Activated CD8-positive, alpha-beta T cell treated with anti-CD3 and anti-CD28 coated beads for 36 hours (primary cell): ENCODE measurements at regions not wholly inside any gene's neighbourhood (a gene's known extent, or its start where the extent isn't known, plus 50 kb on each side); places are given as distances from the start of the nearest gene placed in this dataset.
"Not testable (repeated sequence)": the region's sequence is repeated elsewhere in the genome, so short reads cannot be mapped to it uniquely, and the experiment has no call there.

ENCODE experiments used
- ATAC-seq: fragments of 200-7000 bp; cut with Tn5 transposase; one replicate; pipeline ENCODE4 v1.10.0; 2021; ENCODE audit warnings: mild to moderate bottlenecking, moderate library complexity
- CTCF ChIA-PET: fragments of 350-600 bp; sonication (Branson Sonifier 250); formaldehyde crosslinking; loops from one replicate; lab custom pipeline; 2021; ENCODE audit warnings: antibody characterized with exemption; lab: Charles Lee
- POLR2A ChIA-PET: fragments of 350-600 bp; sonication (Branson Sonifier 250); formaldehyde crosslinking; loops from one replicate; lab custom pipeline; 2021; ENCODE audit warnings: antibody characterized with exemption; lab: Charles Lee
- DNase-seq: peaks from one replicate; pipeline ENCODE4 v3.0.0-alpha.2; 2020
- H3K27ac Mint-ChIP-seq: one replicate; pipeline ENCODE4 v1.8.0; 2021; ENCODE audit warnings: mild to moderate bottlenecking, mixed read lengths
- H3K27me3 Mint-ChIP-seq: one replicate; pipeline ENCODE4 v1.8.0; 2021; ENCODE audit warnings: mixed read lengths
- H3K36me3 Mint-ChIP-seq: one replicate; pipeline ENCODE4 v1.8.0; 2021; ENCODE audit warnings: low read depth, mixed read lengths
- H3K4me1 Mint-ChIP-seq: one replicate; pipeline ENCODE4 v1.8.0; 2021; ENCODE audit warnings: low read depth, mixed read lengths
- H3K4me3 Mint-ChIP-seq: one replicate; pipeline ENCODE4 v1.8.0; 2021; ENCODE audit warnings: mild to moderate bottlenecking, moderate library complexity, mixed read lengths
- H3K9me3 Mint-ChIP-seq: one replicate; pipeline ENCODE4 v1.8.0; 2021; ENCODE audit warnings: mixed read lengths
- intact Hi-C: fragments of 100-400 bp; cut with micrococcal nuclease; formaldehyde crosslinking; loops from one replicate; pipeline ENCODE4 v1.10.0; 2022
- TF ChIP-seq, protein P1 (sequence below): fragments of 200-600 bp; IDR thresholded peaks from one replicate; pipeline ENCODE4 v1.8.0; 2022; ENCODE audit warnings: antibody characterized with exemption, mild to moderate bottlenecking

- Mint-ChIP-seq H3K9me3 (peaks cover 21% of the 10 kb centered on the region), H3K4me1 (no peaks in the 10 kb centered on the region), H3K4me3 (no peak overlapping the region), H3K36me3 (peaks cover 5% of the 10 kb centered on the region), H3K27ac (no peak overlapping the region), H3K27me3 (peaks cover 3% of the 10 kb centered on the region)
- intact Hi-C loops = no loop called here
- no peak for ATAC-seq
- ChIA-PET CTCF (interaction anchor here (3.1 kb wide), 1 partner anchor 157 kb away, joined by 7 read pairs; no protein-coding TSS in a partner anchor), POLR2A (no interaction called here)
- TF ChIP-seq, protein P1, sequence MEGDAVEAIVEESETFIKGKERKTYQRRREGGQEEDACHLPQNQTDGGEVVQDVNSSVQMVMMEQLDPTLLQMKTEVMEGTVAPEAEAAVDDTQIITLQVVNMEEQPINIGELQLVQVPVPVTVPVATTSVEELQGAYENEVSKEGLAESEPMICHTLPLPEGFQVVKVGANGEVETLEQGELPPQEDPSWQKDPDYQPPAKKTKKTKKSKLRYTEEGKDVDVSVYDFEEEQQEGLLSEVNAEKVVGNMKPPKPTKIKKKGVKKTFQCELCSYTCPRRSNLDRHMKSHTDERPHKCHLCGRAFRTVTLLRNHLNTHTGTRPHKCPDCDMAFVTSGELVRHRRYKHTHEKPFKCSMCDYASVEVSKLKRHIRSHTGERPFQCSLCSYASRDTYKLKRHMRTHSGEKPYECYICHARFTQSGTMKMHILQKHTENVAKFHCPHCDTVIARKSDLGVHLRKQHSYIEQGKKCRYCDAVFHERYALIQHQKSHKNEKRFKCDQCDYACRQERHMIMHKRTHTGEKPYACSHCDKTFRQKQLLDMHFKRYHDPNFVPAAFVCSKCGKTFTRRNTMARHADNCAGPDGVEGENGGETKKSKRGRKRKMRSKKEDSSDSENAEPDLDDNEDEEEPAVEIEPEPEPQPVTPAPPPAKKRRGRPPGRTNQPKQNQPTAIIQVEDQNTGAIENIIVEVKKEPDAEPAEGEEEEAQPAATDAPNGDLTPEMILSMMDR = no peak
- no peak for DNase-seq
Observed at GRCh38 chr2:238527565-238527964, 100.8 kb downstream of the ASB1 start.

GRCh38 chr2:238528953-238529781 lies 102.4 kb downstream of the ASB1 start:
- ATAC-seq (no peak), DNase-seq (no peak)
- intact Hi-C loops = no loop called here
- ChIA-PET POLR2A (interaction anchor here (1.0 kb wide), 1 partner anchor 47 kb away, joined by 3 read pairs; no protein-coding TSS in a partner anchor), CTCF (interaction anchor here (0.7 to 3.1 kb wide), 3 partner anchors 15 to 243 kb away, joined by 3 to 7 read pairs (median 3); no protein-coding TSS in a partner anchor)
- H3K27ac Mint-ChIP-seq = no peak overlapping the region
- peaks cover 3% of the 10 kb centered on the region for H3K27me3 Mint-ChIP-seq
- H3K4me1 Mint-ChIP-seq = no peaks in the 10 kb centered on the region
- peaks cover 5% of the 10 kb centered on the region for H3K36me3 Mint-ChIP-seq
- no peak overlapping the region for H3K4me3 Mint-ChIP-seq
- TF ChIP-seq, protein P1 = no peak
- peaks cover 21% of the 10 kb centered on the region for H3K9me3 Mint-ChIP-seq

- H3K36me3 Mint-ChIP-seq, H3K4me1 Mint-ChIP-seq, ATAC-seq, intact Hi-C loops, H3K4me3 Mint-ChIP-seq, H3K27ac Mint-ChIP-seq, DNase-seq, H3K27me3 Mint-ChIP-seq, POLR2A ChIA-PET, CTCF ChIA-PET: not testable (repeated sequence)
- peaks cover 21% of the 10 kb centered on the region for H3K9me3 Mint-ChIP-seq
Observed at GRCh38 chr2:238531017-238531645, 104.4 kb downstream of the ASB1 start.

- intact Hi-C loops, H3K4me1 Mint-ChIP-seq, H3K27ac Mint-ChIP-seq, CTCF ChIA-PET, POLR2A ChIA-PET, H3K4me3 Mint-ChIP-seq, ATAC-seq, H3K36me3 Mint-ChIP-seq, DNase-seq, H3K9me3 Mint-ChIP-seq: not testable (repeated sequence)
- peaks cover 24% of the 10 kb centered on the region for H3K27me3 Mint-ChIP-seq
Observed at GRCh38 chr2:238543732-238544131, 117.0 kb downstream of the ASB1 start.

DNA sequence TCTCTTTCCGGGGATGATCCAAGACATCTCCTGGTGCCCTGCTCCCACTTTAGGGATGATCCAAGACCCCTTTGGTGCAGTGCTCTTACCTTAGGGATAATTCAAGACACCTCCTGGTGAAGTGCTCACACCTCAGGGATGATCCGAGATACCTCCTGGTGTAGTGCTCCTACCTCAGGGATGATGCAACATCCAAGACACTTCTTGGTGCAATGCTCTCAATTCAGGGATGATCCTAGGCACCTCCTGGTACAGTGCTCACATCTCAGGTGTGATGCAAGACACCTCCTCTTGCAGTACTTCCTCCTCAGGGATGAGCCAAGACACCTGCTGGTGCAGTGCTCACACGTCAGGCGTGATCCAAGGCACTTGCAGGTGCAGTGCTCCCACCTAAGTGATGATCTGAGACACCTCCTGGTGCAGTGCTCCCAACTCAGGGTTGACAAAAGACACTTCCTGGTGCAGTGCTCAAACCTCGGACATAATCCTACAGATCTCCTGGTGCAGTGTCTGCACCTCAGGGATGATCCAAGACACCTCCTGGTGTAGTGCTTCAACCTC lies 122.3 kb downstream of the ASB1 start:
- no peaks in the 10 kb centered on the region for H3K4me1 Mint-ChIP-seq
- no peak overlapping the region for H3K27ac Mint-ChIP-seq
- no peak overlapping the region for H3K4me3 Mint-ChIP-seq
- ChIA-PET CTCF (no interaction called here), POLR2A (no interaction called here)
- ATAC-seq (no peak), DNase-seq (no peak)
- TF ChIP-seq, protein P1 = no peak
- H3K27me3 Mint-ChIP-seq = peaks cover 16% of the 10 kb centered on the region
- intact Hi-C loops = no loop called here
- H3K36me3 Mint-ChIP-seq = no peaks in the 10 kb centered on the region
- peaks cover 4% of the 10 kb centered on the region for H3K9me3 Mint-ChIP-seq
